ENCODE measurements at regions not wholly inside any gene's neighbourhood (a gene's known extent, or its start where the extent isn't known, plus 50 kb on each side); places are given as distances from the start of the nearest gene placed in this dataset.
A peak's percentile ranks its signal among the peaks of the same experiment; 100 is the strongest.

- Histone ChIP-seq H3K27me3 (replicated peaks in 1 of 4; ENCODE audit: control extremely low read depth in 1 of 4, control insufficient read depth in 3 of 4, insufficient read depth in 4 of 4, low read length in 3 of 4) (no peaks in the 10 kb centered on the region), H3K4me1 (ENCODE audit: control insufficient read depth in 2 of 2, insufficient read depth in 2 of 2, low read length in 2 of 2) (peaks cover 44 to 61% of the 10 kb centered on the region in 2 donors), H4K20me1 (ENCODE audit: control insufficient read depth, insufficient read depth, low read length, poor library complexity, severe bottlenecking) (no peaks in the 10 kb centered on the region), H3K4me2 (replicated peaks; ENCODE audit: low read depth, low read length, poor library complexity, severe bottlenecking) (peak overlapping the region; percentile 77), H3K4me3 (ENCODE audit: control extremely low read depth in 1 of 5, extremely low read depth in 1 of 5, insufficient read depth in 1 of 5, low read depth in 2 of 5, low read length in 4 of 5) (peak overlapping the region in 4 of 5 experiments; percentile 34 to 43 (median 38)), H3K79me2 (ENCODE audit: control insufficient read depth, insufficient read depth, low read length) (no peaks in the 10 kb centered on the region), H3K27ac (ENCODE audit: low read length in 2 of 2) (peak overlapping the region; percentile 93 to 99), H2AFZ (ENCODE audit: insufficient read depth, low read depth, low read length, poor library complexity, severe bottlenecking) (no peak overlapping the region), H3K9me3 (ENCODE audit: control extremely low read depth in 1 of 3, control insufficient read depth in 2 of 3, insufficient read depth in 1 of 3, low read length in 2 of 3) (no peaks in the 10 kb centered on the region), H3K9ac (ENCODE audit: low read length) (peak overlapping the region; percentile 61), H3K36me3 (replicated peaks in 1 of 2; ENCODE audit: control extremely low read depth in 1 of 2, control insufficient read depth in 1 of 2, extremely low read depth in 1 of 2, insufficient read depth in 2 of 2, low read length in 1 of 2) (no peaks in the 10 kb centered on the region)
- DNase-seq = peak; percentile 89
- Mint-ChIP-seq H3K4me1 (peaks cover 52% of the 10 kb centered on the region), H3K4me3 (peak overlapping the region; percentile 87), H3K27ac (peak overlapping the region; percentile 96), H3K9me3 (ENCODE audit: insufficient read depth) (no peaks in the 10 kb centered on the region), H3K27me3 (no peaks in the 10 kb centered on the region)
- peak; percentile 69 for ATAC-seq (ENCODE audit: low read depth)
- no peak for TF ChIP-seq EZH2 (IDR thresholded peaks at IDR 0.05; ENCODE audit: borderline replicate concordance, insufficient read depth, low read depth, low read length, poor library complexity, severe bottlenecking)
- no peak for TF ChIP-seq CTCF (IDR thresholded peaks at IDR 0.05)
- 44% methylated on average over 32 of the region's 35 CpGs for WGBS (ENCODE audit: insufficient coverage)
- POLR2A ChIA-PET = interaction anchor here (0.7 kb wide), 1 partner anchor 54 kb away, joined by 4 read pairs; no protein-coding TSS in a partner anchor
- intact Hi-C loops (cut with micrococcal nuclease) = no loop called here
- CTCF ChIA-PET = interaction anchor here (1.4 to 1.6 kb wide), 3 partner anchors 11 to 284 kb away, joined by 3 to 6 read pairs (median 5); no protein-coding TSS in a partner anchor
These were observed 65.2 kb downstream of the SIK1 start for GRCh38 chr21:43361493-43362296.

GRCh38 chr21:43361127-43361492 lies 65.8 kb downstream of the SIK1 start:
- H3K79me2 ChIP-seq (ENCODE audit: control insufficient read depth, insufficient read depth, low read length) = no peaks in the 10 kb centered on the region
- Mint-ChIP-seq H3K4me3 (peak overlapping the region; percentile 87), H3K27ac (peak overlapping the region; percentile 96), H3K9me3 (ENCODE audit: insufficient read depth) (no peaks in the 10 kb centered on the region), H3K4me1 (peaks cover 57% of the 10 kb centered on the region), H3K27me3 (no peaks in the 10 kb centered on the region)
- ATAC-seq (ENCODE audit: low read depth) = no peak
- no peaks in the 10 kb centered on the region for H3K9me3 ChIP-seq (ENCODE audit: control extremely low read depth in 1 of 3, control insufficient read depth in 2 of 3, insufficient read depth in 1 of 3, low read length in 2 of 3)
- peak; percentile 67 for DNase-seq
- H3K36me3 ChIP-seq (replicated peaks in 1 of 2; ENCODE audit: control extremely low read depth in 1 of 2, control insufficient read depth in 1 of 2, extremely low read depth in 1 of 2, insufficient read depth in 2 of 2, low read length in 1 of 2) = no peaks in the 10 kb centered on the region
- no peaks in the 10 kb centered on the region for H4K20me1 ChIP-seq (ENCODE audit: control insufficient read depth, insufficient read depth, low read length, poor library complexity, severe bottlenecking)
- intact Hi-C loops (cut with micrococcal nuclease) = no loop called here
- TF ChIP-seq CTCF (IDR thresholded peaks at IDR 0.05) = no peak
- TF ChIP-seq EZH2 (IDR thresholded peaks at IDR 0.05; ENCODE audit: borderline replicate concordance, insufficient read depth, low read depth, low read length, poor library complexity, severe bottlenecking) = no peak
- peak overlapping the region; percentile 61 for H3K9ac ChIP-seq (ENCODE audit: low read length)
- peak overlapping the region; percentile 77 for H3K4me2 ChIP-seq (replicated peaks; ENCODE audit: low read depth, low read length, poor library complexity, severe bottlenecking)
- WGBS (ENCODE audit: insufficient coverage) = 20% methylated on average over 10 of the region's 10 CpGs
- peaks cover 44 to 67% of the 10 kb centered on the region in 2 donors for H3K4me1 ChIP-seq (ENCODE audit: control insufficient read depth in 2 of 2, insufficient read depth in 2 of 2, low read length in 2 of 2)
- H2AFZ ChIP-seq (ENCODE audit: insufficient read depth, low read depth, low read length, poor library complexity, severe bottlenecking) = no peak overlapping the region
- ChIA-PET CTCF (interaction anchor here (1.5 to 1.6 kb wide), 2 partner anchors 12 to 35 kb away, joined by 3 to 6 read pairs; no protein-coding TSS in a partner anchor), POLR2A (no interaction called here)
- peak overlapping the region; percentile 93 to 99 for H3K27ac ChIP-seq (ENCODE audit: low read length in 2 of 2)
- H3K27me3 ChIP-seq (replicated peaks in 1 of 4; ENCODE audit: control extremely low read depth in 1 of 4, control insufficient read depth in 3 of 4, insufficient read depth in 4 of 4, low read length in 3 of 4) = no peaks in the 10 kb centered on the region
- peak overlapping the region in 4 of 5 experiments; percentile 34 to 43 (median 38) for H3K4me3 ChIP-seq (ENCODE audit: control extremely low read depth in 1 of 5, extremely low read depth in 1 of 5, insufficient read depth in 1 of 5, low read depth in 2 of 5, low read length in 4 of 5)

Data from B cell (primary cell).